HepG2 (cell line): ENCODE measurements at regions not wholly inside any gene's neighbourhood (a gene's known extent, or its start where the extent isn't known, plus 50 kb on each side); places are given as distances from the start of the nearest gene placed in this dataset.

Source experiments
- ZNF20 ChIP-seq: sonication (generic); formaldehyde crosslinking; IDR thresholded peaks from 2 replicates; pipeline ENCODE4 v1.4.0; 2020; ENCODE audit warnings: mild to moderate bottlenecking, moderate library complexity, missing genetic modification reagents
- ZSCAN29 ChIP-seq: sonication (generic); formaldehyde crosslinking; conservative IDR thresholded peaks from 2 replicates; pipeline ENCODE4 v1.4.0; 2020; ENCODE audit warnings: mild to moderate bottlenecking, missing genetic modification reagents

DNA sequence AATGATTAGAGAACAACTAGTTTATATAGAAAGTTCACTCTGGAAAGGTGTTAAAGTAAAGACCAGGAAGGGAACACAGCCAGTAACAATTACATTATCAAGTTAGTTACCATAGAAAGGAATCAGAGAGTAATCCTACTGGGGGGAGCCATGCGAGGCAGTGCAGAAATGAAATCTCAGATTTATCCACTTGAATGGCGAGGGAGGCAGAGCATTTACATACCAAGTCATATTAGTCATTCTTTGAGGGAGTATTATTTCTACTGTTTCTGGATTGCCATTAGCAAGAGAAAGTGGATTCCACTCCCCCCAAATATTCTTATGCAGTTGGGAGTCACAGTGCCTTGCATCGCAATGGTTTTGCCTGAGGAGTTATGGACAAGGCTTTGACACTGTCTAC, 472.7 kb upstream of the TRIB2 start:
- TF ChIP-seq ZNF20, result no peak
- TF ChIP-seq ZSCAN29, result no peak
